ENCODE measurements at regions not wholly inside any gene's neighbourhood (a gene's known extent, or its start where the extent isn't known, plus 50 kb on each side); places are given as distances from the start of the nearest gene placed in this dataset.

DNA sequence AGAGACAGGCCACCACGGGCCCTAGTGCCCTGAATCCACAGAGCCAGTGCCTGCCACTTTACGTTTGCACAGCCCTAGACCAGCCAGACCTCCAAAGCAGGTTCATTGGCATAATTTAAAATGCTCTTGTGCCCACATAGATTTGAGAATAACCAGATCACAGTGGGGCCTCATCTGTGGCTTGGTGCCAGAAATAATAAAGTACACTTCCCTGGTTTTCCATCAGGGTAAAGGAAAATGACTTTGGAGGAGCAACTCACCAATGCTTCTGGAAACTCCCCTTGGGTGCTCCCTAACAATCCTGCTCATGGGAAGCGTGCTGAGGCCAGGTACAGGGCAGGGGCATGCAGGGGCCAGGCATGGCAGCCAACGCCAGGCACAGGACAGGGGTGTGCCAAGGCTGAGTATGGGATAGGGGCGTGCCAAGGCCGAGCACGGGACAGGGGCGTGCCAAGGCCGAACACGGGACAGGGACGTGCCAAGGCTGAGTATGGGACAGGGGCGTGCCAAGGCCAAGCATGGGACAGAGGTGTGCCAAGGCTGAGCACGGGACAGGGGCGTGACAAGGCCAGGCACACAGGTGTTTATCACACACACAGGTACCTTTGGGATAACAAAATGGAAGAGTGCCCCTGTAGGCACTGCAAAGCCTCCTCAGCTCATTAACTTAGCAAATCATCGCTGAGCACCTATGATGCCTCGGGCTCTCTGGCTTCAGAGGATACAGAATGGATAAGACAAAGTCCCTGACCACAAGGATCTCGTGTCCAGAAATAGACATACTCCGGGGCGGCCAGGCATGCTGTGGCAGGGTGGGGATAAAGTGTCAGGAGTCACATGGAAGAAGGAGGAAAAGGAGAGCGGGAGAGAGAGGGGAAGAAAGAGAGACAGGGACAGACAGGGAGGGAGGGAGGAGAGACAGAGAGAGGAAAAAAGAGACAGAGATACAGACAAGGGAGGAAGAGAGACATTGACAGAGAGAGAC is 334.7 kb downstream of the EIPR1 start:
- Histone ChIP-seq H3K9me3 (replicated peaks; ENCODE audit: control insufficient read depth, low read depth, low read length) (no peaks in the 10 kb centered on the region), H3K36me3 (ENCODE audit: control insufficient read depth, insufficient read depth, low read length) (no peaks in the 10 kb centered on the region), H3K27ac (ENCODE audit: low read length) (no peak overlapping the region), H3K4me1 (ENCODE audit: control insufficient read depth, insufficient read depth, low read length) (peaks cover 33% of the 10 kb centered on the region), H3K4me3 (ENCODE audit: low read length) (no peak overlapping the region), H3K27me3 (ENCODE audit: control insufficient read depth, insufficient read depth, low read length) (no peaks in the 10 kb centered on the region)
- WGBS (ENCODE audit: insufficient coverage), result 64% methylated on average over 20 of the region's 20 CpGs
- peak; percentile 23 for DNase-seq

DNA sequence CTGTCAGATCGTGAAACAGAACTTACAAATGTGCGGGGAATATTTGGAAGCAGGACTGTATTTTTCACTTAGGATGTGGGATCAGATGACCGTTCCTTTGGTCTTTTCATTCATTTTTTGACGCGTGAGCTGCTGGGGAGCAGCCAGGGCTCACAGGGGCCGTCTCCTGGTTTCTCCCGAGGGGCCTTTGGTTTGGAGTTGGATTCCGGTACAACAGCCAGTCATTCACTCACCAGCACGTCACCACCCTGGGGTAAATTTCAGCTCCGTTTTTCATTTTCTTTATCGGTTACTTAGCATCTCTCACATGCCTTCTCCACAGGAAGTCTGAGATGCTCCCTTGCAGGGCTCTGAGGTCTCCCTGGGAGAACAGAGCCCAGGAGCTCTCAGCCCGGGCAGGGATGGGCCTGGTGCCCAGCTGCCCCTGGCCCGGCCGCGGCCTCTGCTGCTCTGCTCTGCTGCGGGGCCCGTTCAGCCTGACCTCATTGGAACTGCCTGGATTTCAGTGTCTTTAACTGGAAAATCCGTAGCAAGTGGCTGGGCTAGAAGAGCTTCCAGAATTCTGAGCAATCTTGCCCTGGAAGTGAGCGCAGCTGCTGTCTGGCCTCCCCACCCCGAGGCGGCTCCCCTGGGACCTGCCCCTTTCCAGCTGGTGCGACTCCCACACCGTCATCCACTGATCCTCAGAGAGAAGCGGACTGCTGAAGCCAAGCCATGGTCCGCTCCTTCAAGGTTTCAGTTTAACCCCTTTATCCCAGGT is 335.6 kb downstream of the EIPR1 start:
- Histone ChIP-seq H3K27ac (ENCODE audit: low read length) (peak overlapping the region; percentile 49), H3K27me3 (ENCODE audit: control insufficient read depth, insufficient read depth, low read length) (no peaks in the 10 kb centered on the region), H3K4me1 (ENCODE audit: control insufficient read depth, insufficient read depth, low read length) (peaks cover 33% of the 10 kb centered on the region), H3K9me3 (replicated peaks; ENCODE audit: control insufficient read depth, low read depth, low read length) (no peaks in the 10 kb centered on the region), H3K4me3 (ENCODE audit: low read length) (no peak overlapping the region), H3K36me3 (ENCODE audit: control insufficient read depth, insufficient read depth, low read length) (no peaks in the 10 kb centered on the region)
- DNase-seq, result peak; percentile 88
- WGBS (ENCODE audit: insufficient coverage), result 29% methylated on average over 20 of the region's 25 CpGs

DNA sequence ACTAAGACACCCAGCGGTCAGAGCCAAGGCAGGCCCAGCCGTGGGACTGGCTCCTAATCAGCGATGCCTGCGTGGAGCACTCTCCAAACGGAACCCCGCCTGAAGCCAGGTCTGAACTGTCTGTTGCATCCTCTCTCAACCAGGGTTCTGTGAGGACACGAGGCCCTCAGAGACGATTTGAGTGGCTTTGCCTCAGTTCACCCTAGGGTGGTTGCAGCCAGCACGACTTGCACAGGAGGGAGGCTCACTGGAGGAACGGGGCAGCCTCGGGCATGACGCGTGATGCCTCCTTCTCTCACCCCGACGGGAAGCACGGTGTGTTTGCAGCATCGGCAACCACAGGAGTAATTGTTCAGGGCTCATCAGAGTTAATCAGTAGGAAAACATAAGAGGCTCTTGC is 336.4 kb downstream of the EIPR1 start:
- Histone ChIP-seq H3K36me3 (ENCODE audit: control insufficient read depth, insufficient read depth, low read length) (no peaks in the 10 kb centered on the region), H3K4me1 (ENCODE audit: control insufficient read depth, insufficient read depth, low read length) (peaks cover 33% of the 10 kb centered on the region), H3K27me3 (ENCODE audit: control insufficient read depth, insufficient read depth, low read length) (no peaks in the 10 kb centered on the region), H3K27ac (ENCODE audit: low read length) (no peak overlapping the region), H3K4me3 (ENCODE audit: low read length) (no peak overlapping the region), H3K9me3 (replicated peaks; ENCODE audit: control insufficient read depth, low read depth, low read length) (no peaks in the 10 kb centered on the region)
- 73% methylated on average over 14 of the region's 17 CpGs for WGBS (ENCODE audit: insufficient coverage)
- no peak for DNase-seq

DNA sequence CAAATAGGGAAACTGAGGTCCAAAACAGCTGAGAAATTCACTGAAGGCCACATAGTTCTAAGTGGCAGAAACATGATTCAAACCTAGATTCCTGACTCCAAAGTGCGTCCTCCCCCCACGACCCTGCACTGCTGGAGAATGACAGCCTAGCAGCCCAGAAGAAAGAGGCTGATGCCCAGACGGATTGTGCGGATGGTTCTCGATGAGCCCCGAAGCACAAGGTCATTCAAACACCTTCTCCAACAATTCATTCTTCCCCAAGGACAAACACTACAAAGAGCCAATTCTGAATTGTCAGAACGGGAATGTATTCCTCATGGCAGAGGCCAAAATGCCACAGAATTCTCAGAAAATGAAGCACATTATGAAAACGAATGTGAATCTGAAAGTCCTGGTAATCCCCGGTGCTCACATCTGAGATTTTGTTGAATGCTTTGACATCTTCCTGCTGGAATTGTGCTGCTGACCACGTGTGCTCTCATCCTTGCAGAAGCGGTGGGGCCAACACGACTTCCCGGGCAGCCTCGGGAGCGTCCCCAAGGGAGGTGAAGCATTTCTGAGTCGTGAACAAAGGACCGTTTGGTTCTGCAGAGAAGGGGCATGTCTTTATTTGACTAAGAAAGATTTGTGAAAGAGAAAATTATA is 337.0 kb downstream of the EIPR1 start:
- no peaks in the 10 kb centered on the region for H3K9me3 ChIP-seq (replicated peaks; ENCODE audit: control insufficient read depth, low read depth, low read length)
- no peaks in the 10 kb centered on the region for H3K36me3 ChIP-seq (ENCODE audit: control insufficient read depth, insufficient read depth, low read length)
- H3K4me1 ChIP-seq (ENCODE audit: control insufficient read depth, insufficient read depth, low read length), result peaks cover 33% of the 10 kb centered on the region
- no peak overlapping the region for H3K27ac ChIP-seq (ENCODE audit: low read length)
- no peaks in the 10 kb centered on the region for H3K27me3 ChIP-seq (ENCODE audit: control insufficient read depth, insufficient read depth, low read length)
- WGBS (ENCODE audit: insufficient coverage), result 29% methylated on average over 13 of the region's 17 CpGs
- no peak overlapping the region for H3K4me3 ChIP-seq (ENCODE audit: low read length)
- peak; percentile 64 for DNase-seq

DNA sequence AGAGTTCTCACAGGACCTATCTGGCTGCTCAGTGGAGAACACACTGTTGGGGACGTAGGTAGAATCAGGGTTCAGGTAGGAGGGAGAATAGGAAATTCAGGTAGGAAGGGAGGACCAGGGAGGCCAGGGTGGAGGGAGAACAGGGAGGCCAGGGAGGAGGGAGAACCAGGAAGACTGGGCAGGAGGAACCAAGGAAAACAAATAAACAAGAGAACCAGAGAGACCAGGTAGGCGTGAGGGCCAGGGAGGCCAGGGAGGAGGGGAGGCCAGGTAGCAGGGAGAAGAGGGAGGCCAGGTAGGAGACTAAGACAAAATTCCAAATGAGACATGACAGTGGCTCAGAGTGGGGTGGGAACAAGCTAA is 337.6 kb downstream of the EIPR1 start:
- Histone ChIP-seq H3K27me3 (ENCODE audit: control insufficient read depth, insufficient read depth, low read length) (no peaks in the 10 kb centered on the region), H3K9me3 (replicated peaks; ENCODE audit: control insufficient read depth, low read depth, low read length) (no peaks in the 10 kb centered on the region), H3K4me1 (ENCODE audit: control insufficient read depth, insufficient read depth, low read length) (peaks cover 33% of the 10 kb centered on the region), H3K4me3 (ENCODE audit: low read length) (no peak overlapping the region), H3K27ac (ENCODE audit: low read length) (no peak overlapping the region), H3K36me3 (ENCODE audit: control insufficient read depth, insufficient read depth, low read length) (no peaks in the 10 kb centered on the region)
- DNase-seq, result no peak
- WGBS (ENCODE audit: insufficient coverage), result 88% methylated on average over 2 of the region's 2 CpGs

DNA sequence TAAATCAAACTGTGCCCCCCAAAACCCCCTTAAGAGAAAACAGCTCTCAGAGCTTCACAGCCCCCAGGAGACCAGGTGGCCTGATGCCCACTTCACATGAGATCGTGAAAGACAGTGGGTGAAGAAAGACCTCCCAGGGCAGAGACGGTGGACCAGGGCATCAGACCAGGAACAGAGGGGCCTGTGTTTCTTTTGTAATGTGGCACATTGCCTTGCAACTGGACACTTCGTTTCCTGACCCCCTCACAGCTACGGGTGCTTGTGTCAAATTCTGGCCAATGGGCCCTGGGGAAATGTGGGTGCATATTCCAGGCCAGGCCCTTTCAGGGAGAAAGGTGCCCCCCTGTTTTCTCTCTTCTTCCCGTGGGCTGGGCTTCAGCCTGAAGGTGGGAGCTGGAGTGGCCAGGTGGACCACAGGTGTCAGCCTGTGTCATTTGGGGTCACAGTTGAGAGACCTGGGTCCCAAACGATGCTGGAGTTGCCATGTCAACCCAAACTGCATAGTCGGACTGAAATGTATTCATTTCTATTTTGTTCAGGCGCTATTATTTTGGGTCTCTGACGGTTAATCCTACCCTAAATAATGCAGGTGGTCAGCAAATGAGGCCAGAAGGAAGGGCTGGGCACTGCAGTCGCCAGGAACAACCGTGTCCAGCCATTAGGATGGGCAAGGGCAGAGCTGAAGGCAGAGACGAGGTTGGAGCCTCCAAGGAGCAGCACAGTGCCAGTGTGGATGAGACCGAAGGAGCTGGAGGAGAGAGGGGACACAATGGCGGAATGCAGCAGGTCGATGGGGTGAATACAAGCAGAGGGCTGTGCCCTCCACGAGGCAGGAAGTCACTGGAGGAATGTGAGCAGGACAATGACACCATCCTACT is 338.2 kb downstream of the EIPR1 start:
- no peak overlapping the region for H3K4me3 ChIP-seq (ENCODE audit: low read length)
- WGBS (ENCODE audit: insufficient coverage), result 71% methylated on average over 10 of the region's 16 CpGs
- H3K27ac ChIP-seq (ENCODE audit: low read length), result no peak overlapping the region
- H3K9me3 ChIP-seq (replicated peaks; ENCODE audit: control insufficient read depth, low read depth, low read length), result no peaks in the 10 kb centered on the region
- no peak for DNase-seq
- H3K4me1 ChIP-seq (ENCODE audit: control insufficient read depth, insufficient read depth, low read length), result peaks cover 33% of the 10 kb centered on the region
- H3K36me3 ChIP-seq (ENCODE audit: control insufficient read depth, insufficient read depth, low read length), result no peaks in the 10 kb centered on the region
- no peaks in the 10 kb centered on the region for H3K27me3 ChIP-seq (ENCODE audit: control insufficient read depth, insufficient read depth, low read length)

DNA sequence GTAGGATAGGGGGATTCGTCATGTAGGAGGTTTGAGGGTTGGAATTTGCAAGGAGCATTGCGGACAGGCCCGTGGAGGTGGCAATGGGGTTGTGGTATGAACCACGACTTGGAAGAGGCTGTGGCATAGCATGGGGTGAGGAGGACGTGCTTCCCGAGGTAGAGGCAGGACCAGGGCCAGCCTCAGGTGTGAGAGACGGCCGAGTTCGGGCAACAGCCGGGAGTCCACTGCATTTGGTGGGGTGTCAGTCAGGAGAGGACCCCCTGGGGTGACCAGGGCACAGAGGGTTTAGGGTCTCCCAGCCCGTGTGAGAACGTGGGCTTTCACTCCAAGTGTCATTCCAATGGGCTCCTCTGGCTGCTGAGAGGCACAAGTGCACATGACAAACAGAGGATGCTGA is 339.0 kb downstream of the EIPR1 start:
- Histone ChIP-seq H3K27ac (ENCODE audit: low read length) (no peak overlapping the region), H3K9me3 (replicated peaks; ENCODE audit: control insufficient read depth, low read depth, low read length) (no peaks in the 10 kb centered on the region), H3K36me3 (ENCODE audit: control insufficient read depth, insufficient read depth, low read length) (no peaks in the 10 kb centered on the region), H3K4me1 (ENCODE audit: control insufficient read depth, insufficient read depth, low read length) (peaks cover 32% of the 10 kb centered on the region), H3K4me3 (ENCODE audit: low read length) (no peak overlapping the region), H3K27me3 (ENCODE audit: control insufficient read depth, insufficient read depth, low read length) (no peaks in the 10 kb centered on the region)
- 94% methylated on average over 12 of the region's 12 CpGs for WGBS (ENCODE audit: insufficient coverage)
- no peak for DNase-seq

DNA sequence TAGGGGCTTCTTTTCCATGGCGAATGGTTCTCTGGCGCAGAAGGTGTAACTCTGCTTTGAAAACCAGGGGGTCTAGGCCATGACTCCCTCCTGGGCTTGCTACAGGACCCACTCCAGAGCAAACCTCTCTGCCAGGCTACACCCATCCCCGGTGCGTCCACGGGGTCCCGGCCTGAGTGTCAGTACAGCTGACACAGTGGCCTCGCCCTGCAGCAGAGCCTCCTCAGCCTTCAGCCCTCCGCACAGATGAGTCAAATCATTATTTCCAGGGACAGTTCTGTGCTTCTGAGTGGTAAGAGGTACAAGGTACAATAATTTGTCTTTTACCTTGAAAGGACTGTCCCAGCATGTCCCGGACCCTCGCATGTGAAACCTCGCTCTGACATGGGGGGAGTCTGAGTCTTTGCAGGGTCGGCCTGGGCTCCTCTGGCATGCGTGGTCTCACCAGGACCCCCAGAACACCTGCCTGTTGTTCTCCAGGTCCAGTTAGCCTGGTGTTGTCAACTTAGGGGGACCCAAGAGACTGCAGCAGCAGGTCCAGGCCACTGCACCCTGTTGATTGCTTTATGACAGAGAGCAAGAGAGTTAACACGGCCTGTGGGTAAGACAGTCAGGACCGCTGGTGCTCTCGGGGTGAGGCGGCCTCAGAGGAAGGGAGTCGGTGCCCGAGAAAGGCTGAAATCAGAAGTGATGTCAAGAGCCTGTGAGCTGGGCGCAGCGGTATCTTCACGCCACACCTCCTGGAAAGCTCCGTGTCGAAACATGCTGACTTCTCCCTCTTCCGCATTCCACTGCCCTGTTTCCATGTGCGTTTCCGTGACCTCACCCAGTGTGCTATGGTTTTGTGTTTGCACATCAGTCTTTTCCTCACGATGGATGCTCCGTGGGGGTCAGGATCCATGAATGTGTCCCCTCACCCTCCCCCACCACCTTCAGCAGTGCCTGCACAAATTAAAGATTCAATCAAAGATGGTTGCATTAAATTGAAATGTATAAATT is 340.1 kb downstream of the EIPR1 start:
- no peaks in the 10 kb centered on the region for H3K9me3 ChIP-seq (replicated peaks; ENCODE audit: control insufficient read depth, low read depth, low read length)
- H3K4me3 ChIP-seq (ENCODE audit: low read length), result no peak overlapping the region
- no peak overlapping the region for H3K27ac ChIP-seq (ENCODE audit: low read length)
- peaks cover 20% of the 10 kb centered on the region for H3K4me1 ChIP-seq (ENCODE audit: control insufficient read depth, insufficient read depth, low read length)
- H3K36me3 ChIP-seq (ENCODE audit: control insufficient read depth, insufficient read depth, low read length), result no peaks in the 10 kb centered on the region
- H3K27me3 ChIP-seq (ENCODE audit: control insufficient read depth, insufficient read depth, low read length), result peaks cover 3% of the 10 kb centered on the region
- 91% methylated on average over 20 of the region's 29 CpGs for WGBS (ENCODE audit: insufficient coverage)
- DNase-seq, result no peak

Measured in muscle of leg (tissue), 3 donors.